ENCODE measurements at regions not wholly inside any gene's neighbourhood (a gene's known extent, or its start where the extent isn't known, plus 50 kb on each side); places are given as distances from the start of the nearest gene placed in this dataset.

DNA sequence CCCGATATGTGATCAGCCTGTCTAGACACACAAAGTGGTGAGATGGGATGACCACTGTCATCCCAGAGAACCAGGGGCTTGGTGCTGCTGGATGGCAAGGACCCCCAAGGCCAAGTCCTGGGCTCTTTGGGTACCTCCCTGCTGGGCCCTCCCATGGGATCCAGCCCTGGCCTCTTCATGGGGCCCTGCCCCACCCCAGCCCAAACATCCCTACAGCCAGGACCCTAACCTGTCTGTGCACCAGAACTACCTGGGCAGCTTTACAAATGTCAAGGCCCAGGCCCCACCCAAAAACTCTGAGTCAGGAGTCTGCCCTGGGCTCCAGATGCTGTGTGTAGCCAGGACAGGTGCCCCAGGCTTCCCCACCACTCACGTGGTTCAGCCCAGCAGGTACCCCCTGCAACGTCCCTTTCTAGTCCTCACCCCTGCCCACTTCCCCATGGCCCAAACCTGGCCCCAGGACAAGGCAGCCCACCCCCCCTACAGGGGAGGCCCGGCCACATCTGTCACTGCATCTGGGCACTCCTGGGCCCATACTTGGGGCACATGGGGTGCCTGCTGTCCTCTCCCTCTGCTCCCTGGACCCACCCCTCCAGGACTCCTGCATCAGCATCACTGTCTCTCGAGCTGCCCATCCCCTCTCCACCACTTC, 233.5 kb downstream of the TUBA3C start:
- Histone ChIP-seq H3K27ac (ENCODE audit: insufficient read depth, low read length) (no peak overlapping the region), H2AK5ac (ENCODE audit: low read depth, low read length) (no peak overlapping the region), H3K9me1 (ENCODE audit: insufficient read depth, low read length) (no peaks in the 10 kb centered on the region), H3K56ac (ENCODE audit: extremely low read depth, insufficient read depth, low read length) (no peak overlapping the region), H3K79me1 (ENCODE audit: low read depth in 1 of 2, low read length in 2 of 2) (no peaks in the 10 kb centered on the region), H2AK9ac (replicated peaks; ENCODE audit: low read depth, low read length, poor library complexity) (no peak overlapping the region), H2BK120ac (ENCODE audit: low read depth, low read length) (no peak overlapping the region), H3K4ac (ENCODE audit: low read depth, low read length) (no peak overlapping the region), H3K4me2 (ENCODE audit: low read depth, low read length) (no peak overlapping the region), H3K4me1 (ENCODE audit: control insufficient read depth, insufficient read depth, low read length) (no peaks in the 10 kb centered on the region), H3K18ac (ENCODE audit: low read depth, low read length) (no peak overlapping the region), H3K23ac (ENCODE audit: low read depth, low read length) (no peak overlapping the region), H2BK20ac (ENCODE audit: low read depth, low read length) (no peak overlapping the region), H2BK15ac (ENCODE audit: low read depth, low read length) (no peak overlapping the region), H4K20me1 (ENCODE audit: insufficient read depth, low read length) (no peaks in the 10 kb centered on the region), H2AFZ (replicated peaks; ENCODE audit: low read length, poor library complexity) (no peak overlapping the region), H3K9ac (ENCODE audit: low read depth, low read length) (no peak overlapping the region), H4K5ac (ENCODE audit: low read depth, low read length) (no peak overlapping the region), H3K14ac (replicated peaks; ENCODE audit: low read depth, low read length) (no peak overlapping the region), H4K8ac (ENCODE audit: low read depth in 2 of 2, low read length in 2 of 2) (no peak overlapping the region), H3K36me3 (ENCODE audit: control insufficient read depth, insufficient read depth, low read length) (no peaks in the 10 kb centered on the region), H2BK5ac (ENCODE audit: low read depth, low read length, poor library complexity, severe bottlenecking) (no peak overlapping the region), H3K9me3 (ENCODE audit: control insufficient read depth, insufficient read depth, low read length) (peaks cover 51% of the 10 kb centered on the region), H3K4me3 (ENCODE audit: insufficient read depth, low read depth, low read length) (no peak overlapping the region), H4K91ac (ENCODE audit: insufficient read depth, low read depth, low read length) (no peak overlapping the region), H3K27me3 (ENCODE audit: control insufficient read depth, insufficient read depth, low read length) (no peaks in the 10 kb centered on the region)
- TF ChIP-seq SMC3 (IDR thresholded peaks at IDR 0.05; ENCODE audit: low read depth, low read length) = no peak
- no peak for TF ChIP-seq RFX5 (IDR thresholded peaks at IDR 0.05; ENCODE audit: low read depth, low read length)
- no peak for TF ChIP-seq POLR2A (IDR thresholded peaks at IDR 0.05; ENCODE audit: low read depth, low read length)
- no peak for TF ChIP-seq RAD21 (IDR thresholded peaks at IDR 0.05; ENCODE audit: low read length)
- no peak for TF ChIP-seq MAFK (IDR thresholded peaks at IDR 0.05; ENCODE audit: low read depth, low read length)
- no peak for TF ChIP-seq MXI1 (IDR thresholded peaks at IDR 0.05; ENCODE audit: borderline replicate concordance, low read depth, low read length)
- no peak for TF ChIP-seq RCOR1 (IDR thresholded peaks at IDR 0.05; ENCODE audit: insufficient replicate concordance, low read length)
- no peak for TF ChIP-seq MAZ (IDR thresholded peaks at IDR 0.05; ENCODE audit: borderline replicate concordance, low read depth, low read length)
- TF ChIP-seq FOS (IDR thresholded peaks at IDR 0.05; ENCODE audit: low read depth, low read length) = no peak
- TF ChIP-seq CEBPB (IDR thresholded peaks at IDR 0.05; ENCODE audit: low read depth, low read length) = no peak
- TF ChIP-seq, protein P1, sequence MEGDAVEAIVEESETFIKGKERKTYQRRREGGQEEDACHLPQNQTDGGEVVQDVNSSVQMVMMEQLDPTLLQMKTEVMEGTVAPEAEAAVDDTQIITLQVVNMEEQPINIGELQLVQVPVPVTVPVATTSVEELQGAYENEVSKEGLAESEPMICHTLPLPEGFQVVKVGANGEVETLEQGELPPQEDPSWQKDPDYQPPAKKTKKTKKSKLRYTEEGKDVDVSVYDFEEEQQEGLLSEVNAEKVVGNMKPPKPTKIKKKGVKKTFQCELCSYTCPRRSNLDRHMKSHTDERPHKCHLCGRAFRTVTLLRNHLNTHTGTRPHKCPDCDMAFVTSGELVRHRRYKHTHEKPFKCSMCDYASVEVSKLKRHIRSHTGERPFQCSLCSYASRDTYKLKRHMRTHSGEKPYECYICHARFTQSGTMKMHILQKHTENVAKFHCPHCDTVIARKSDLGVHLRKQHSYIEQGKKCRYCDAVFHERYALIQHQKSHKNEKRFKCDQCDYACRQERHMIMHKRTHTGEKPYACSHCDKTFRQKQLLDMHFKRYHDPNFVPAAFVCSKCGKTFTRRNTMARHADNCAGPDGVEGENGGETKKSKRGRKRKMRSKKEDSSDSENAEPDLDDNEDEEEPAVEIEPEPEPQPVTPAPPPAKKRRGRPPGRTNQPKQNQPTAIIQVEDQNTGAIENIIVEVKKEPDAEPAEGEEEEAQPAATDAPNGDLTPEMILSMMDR (conservative IDR thresholded peaks at IDR 0.05; ENCODE audit: low read depth, low read length) = no peak
- no peak for TF ChIP-seq CHD1 (IDR thresholded peaks at IDR 0.05; ENCODE audit: low read depth, low read length)
- TF ChIP-seq, protein P2, sequence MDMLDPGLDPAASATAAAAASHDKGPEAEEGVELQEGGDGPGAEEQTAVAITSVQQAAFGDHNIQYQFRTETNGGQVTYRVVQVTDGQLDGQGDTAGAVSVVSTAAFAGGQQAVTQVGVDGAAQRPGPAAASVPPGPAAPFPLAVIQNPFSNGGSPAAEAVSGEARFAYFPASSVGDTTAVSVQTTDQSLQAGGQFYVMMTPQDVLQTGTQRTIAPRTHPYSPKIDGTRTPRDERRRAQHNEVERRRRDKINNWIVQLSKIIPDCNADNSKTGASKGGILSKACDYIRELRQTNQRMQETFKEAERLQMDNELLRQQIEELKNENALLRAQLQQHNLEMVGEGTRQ (IDR thresholded peaks at IDR 0.05; ENCODE audit: low read depth, low read length) = no peak
- TF ChIP-seq, protein P3, sequence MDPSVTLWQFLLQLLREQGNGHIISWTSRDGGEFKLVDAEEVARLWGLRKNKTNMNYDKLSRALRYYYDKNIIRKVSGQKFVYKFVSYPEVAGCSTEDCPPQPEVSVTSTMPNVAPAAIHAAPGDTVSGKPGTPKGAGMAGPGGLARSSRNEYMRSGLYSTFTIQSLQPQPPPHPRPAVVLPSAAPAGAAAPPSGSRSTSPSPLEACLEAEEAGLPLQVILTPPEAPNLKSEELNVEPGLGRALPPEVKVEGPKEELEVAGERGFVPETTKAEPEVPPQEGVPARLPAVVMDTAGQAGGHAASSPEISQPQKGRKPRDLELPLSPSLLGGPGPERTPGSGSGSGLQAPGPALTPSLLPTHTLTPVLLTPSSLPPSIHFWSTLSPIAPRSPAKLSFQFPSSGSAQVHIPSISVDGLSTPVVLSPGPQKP (IDR thresholded peaks at IDR 0.05; ENCODE audit: borderline replicate concordance, low read depth, low read length) = no peak
- no peak for TF ChIP-seq NFE2L2 (IDR thresholded peaks at IDR 0.05; ENCODE audit: low read depth, low read length)
- ChIA-PET POLR2A (ENCODE audit: unreplicated experiment) (no interaction called here), CTCF (no interaction called here)
- WGBS, 2 experiments (ENCODE audit: extremely low coverage in 2 of 2, insufficient read length in 1 of 2) = 33% methylated on average over 2 of the region's 5 CpGs; no CpG with 5 or more reads in 1 of the 2 experiments
- BruUV-seq (replicated peaks) = no TSS peak
- in situ Hi-C loops (cut with MboI; ENCODE audit: low sequenced_read_pairs) = no loop called here
- intact Hi-C loops (cut with micrococcal nuclease) = no loop called here
- DNase-seq (no peak), ATAC-seq (ENCODE audit: low read depth) (no peak)
- dilution Hi-C loops (cut with HindIII; ENCODE audit: low sequenced_read_pairs, unreplicated experiment) = no loop called here
